ENCODE measurements at regions not wholly inside any gene's neighbourhood (a gene's known extent, or its start where the extent isn't known, plus 50 kb on each side); places are given as distances from the start of the nearest gene placed in this dataset.
"Not testable (repeated sequence)": the region's sequence is repeated elsewhere in the genome, so short reads cannot be mapped to it uniquely, and the experiment has no call there.

- no peak for DNase-seq (ENCODE audit: low spot score)
These were observed 201.0 kb upstream of the WSCD1 start for GRCh38 chr17:5869041-5869745.

GRCh38 chr17:5870231-5870953 lies 199.8 kb upstream of the WSCD1 start:
- DNase-seq (ENCODE audit: low spot score): no peak

GRCh38 chr17:5871666-5872065 lies 198.5 kb upstream of the WSCD1 start:
- no peak for DNase-seq (ENCODE audit: low spot score)

- DNase-seq (ENCODE audit: low spot score): no peak
These were observed 197.3 kb upstream of the WSCD1 start for GRCh38 chr17:5872831-5873230.

GRCh38 chr17:5873781-5874180 lies 196.4 kb upstream of the WSCD1 start:
- DNase-seq (ENCODE audit: low spot score): no peak

- DNase-seq (ENCODE audit: low spot score): no peak
These were observed 195.7 kb upstream of the WSCD1 start for GRCh38 chr17:5874486-5874885.

- DNase-seq (ENCODE audit: low spot score): no peak
These were observed 192.8 kb upstream of the WSCD1 start for GRCh38 chr17:5877366-5877765.

GRCh38 chr17:5877948-5878347 lies 192.2 kb upstream of the WSCD1 start:
- DNase-seq (ENCODE audit: low spot score): no peak

GRCh38 chr17:5881849-5882248 lies 188.3 kb upstream of the WSCD1 start:
- DNase-seq (ENCODE audit: low spot score): no peak

GRCh38 chr17:5883775-5884665 lies 186.2 kb upstream of the WSCD1 start:
- no peak for DNase-seq (ENCODE audit: low spot score)

- no peak for DNase-seq (ENCODE audit: low spot score)
These were observed 184.8 kb upstream of the WSCD1 start for GRCh38 chr17:5885336-5885735.

- no peak for DNase-seq (ENCODE audit: low spot score)
These were observed 181.4 kb upstream of the WSCD1 start for GRCh38 chr17:5888811-5889210.

- no peak for DNase-seq (ENCODE audit: low spot score)
These were observed 177.1 kb upstream of the WSCD1 start for GRCh38 chr17:5892921-5893675.

GRCh38 chr17:5893741-5894140 lies 176.4 kb upstream of the WSCD1 start:
- no peak for DNase-seq (ENCODE audit: low spot score)

GRCh38 chr17:5895276-5895675 lies 174.9 kb upstream of the WSCD1 start:
- DNase-seq (ENCODE audit: low spot score): no peak

- no peak for DNase-seq (ENCODE audit: low spot score)
These were observed 174.0 kb upstream of the WSCD1 start for GRCh38 chr17:5896215-5896614.

GRCh38 chr17:5897275-5897911 lies 172.8 kb upstream of the WSCD1 start:
- no peak for DNase-seq (ENCODE audit: low spot score)

- DNase-seq (ENCODE audit: low spot score): not testable (repeated sequence)
These were observed 172.2 kb upstream of the WSCD1 start for GRCh38 chr17:5897981-5898380.

- no peak for DNase-seq (ENCODE audit: low spot score)
These were observed 171.8 kb upstream of the WSCD1 start for GRCh38 chr17:5898406-5898805.

GRCh38 chr17:5899496-5900195 lies 170.5 kb upstream of the WSCD1 start:
- no peak for DNase-seq (ENCODE audit: low spot score)

- DNase-seq (ENCODE audit: low spot score): no peak
These were observed 168.4 kb upstream of the WSCD1 start for GRCh38 chr17:5901731-5902130.
